HCT116 (cell line): ENCODE measurements at regions not wholly inside any gene's neighbourhood (a gene's known extent, or its start where the extent isn't known, plus 50 kb on each side); places are given as distances from the start of the nearest gene placed in this dataset.

Experiments
- ELF1 ChIP-seq: IDR thresholded peaks from 2 replicates; pipeline ENCODE4 v1.6.1; 2012; ENCODE audit warnings: low read depth, borderline replicate concordance
- EZH2 ChIP-seq: fragments of 200-600 bp; sonication (generic); IDR thresholded peaks from 2 replicates; pipeline ENCODE4 v1.6.1; 2017; ENCODE audit warnings: antibody characterized with exemption, mixed run types
- EZH2phosphoT487 ChIP-seq: fragments of 200-600 bp; IDR thresholded peaks from 2 replicates; pipeline ENCODE4 v1.6.1; 2018; ENCODE audit warnings: antibody characterized with exemption, borderline replicate concordance
- POLR2AphosphoS5 ChIP-seq: IDR thresholded peaks from 2 replicates; pipeline ENCODE4 v1.6.1; 2011; ENCODE audit warnings: mild to moderate bottlenecking, low read depth, low read length, moderate library complexity
- RAD21 ChIP-seq: IDR thresholded peaks from 2 replicates; pipeline ENCODE4 v1.6.1; 2012; ENCODE audit warnings: low read depth, mild to moderate bottlenecking
- TCF7L2 ChIP-seq: IDR thresholded peaks from 2 replicates; pipeline ENCODE4 v1.7.0; 2011; ENCODE audit warnings: borderline replicate concordance, inconsistent platforms; ENCODE audit not compliant: insufficient read depth, insufficient read length; ENCODE audit errors: extremely low read depth
- TF ChIP-seq, protein P1 (sequence below), 3 experiments: fragments of 200-600 bp in 1 of 3; sonication (generic) in 1 of 3; IDR thresholded peaks in 2 of 3; conservative IDR thresholded peaks in 1 of 3; 2 replicates each; pipeline ENCODE4 v1.5.1; 2012 to 2017; ENCODE audit warnings: low read depth in 2 of 3, low read length in 2 of 3, antibody characterized with exemption in 1 of 3, borderline replicate concordance in 1 of 3, control low read depth in 1 of 3, mild to moderate bottlenecking in 1 of 3, mixed read lengths in 1 of 3, mixed run types in 1 of 3, moderate library complexity in 1 of 3; ENCODE audit not compliant: insufficient read depth in 1 of 3
- TF ChIP-seq, protein P2 (sequence below): IDR thresholded peaks from 2 replicates; pipeline ENCODE4 v1.6.1; 2012
- TF ChIP-seq, protein P3 (sequence below): IDR thresholded peaks from 2 replicates; pipeline ENCODE4 v1.6.1; 2012

DNA sequence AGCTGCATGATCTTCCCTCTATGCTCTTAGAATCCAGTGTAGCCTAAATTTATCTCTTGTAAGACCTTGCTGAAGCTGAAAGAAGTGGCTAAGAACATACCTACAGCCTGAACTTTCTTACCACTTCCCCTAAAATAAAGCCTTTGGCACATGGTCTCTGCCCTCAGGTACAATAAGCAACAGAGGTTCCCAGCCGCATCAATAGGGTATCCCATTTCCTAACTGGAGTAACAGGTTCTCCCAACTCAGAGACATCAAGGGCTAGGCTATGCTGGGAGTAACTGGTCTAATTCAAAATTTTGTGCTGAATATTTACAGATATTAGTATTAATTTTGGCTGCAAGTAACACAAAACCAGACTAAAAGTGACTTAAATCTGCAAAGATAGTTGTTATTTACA, 335.8 kb upstream of the TRPC7 start:
- no peak for TF ChIP-seq EZH2phosphoT487
- TF ChIP-seq, protein P1, sequence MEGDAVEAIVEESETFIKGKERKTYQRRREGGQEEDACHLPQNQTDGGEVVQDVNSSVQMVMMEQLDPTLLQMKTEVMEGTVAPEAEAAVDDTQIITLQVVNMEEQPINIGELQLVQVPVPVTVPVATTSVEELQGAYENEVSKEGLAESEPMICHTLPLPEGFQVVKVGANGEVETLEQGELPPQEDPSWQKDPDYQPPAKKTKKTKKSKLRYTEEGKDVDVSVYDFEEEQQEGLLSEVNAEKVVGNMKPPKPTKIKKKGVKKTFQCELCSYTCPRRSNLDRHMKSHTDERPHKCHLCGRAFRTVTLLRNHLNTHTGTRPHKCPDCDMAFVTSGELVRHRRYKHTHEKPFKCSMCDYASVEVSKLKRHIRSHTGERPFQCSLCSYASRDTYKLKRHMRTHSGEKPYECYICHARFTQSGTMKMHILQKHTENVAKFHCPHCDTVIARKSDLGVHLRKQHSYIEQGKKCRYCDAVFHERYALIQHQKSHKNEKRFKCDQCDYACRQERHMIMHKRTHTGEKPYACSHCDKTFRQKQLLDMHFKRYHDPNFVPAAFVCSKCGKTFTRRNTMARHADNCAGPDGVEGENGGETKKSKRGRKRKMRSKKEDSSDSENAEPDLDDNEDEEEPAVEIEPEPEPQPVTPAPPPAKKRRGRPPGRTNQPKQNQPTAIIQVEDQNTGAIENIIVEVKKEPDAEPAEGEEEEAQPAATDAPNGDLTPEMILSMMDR (IDR thresholded peaks at IDR 0.05 in 2 of 3, conservative IDR thresholded peaks at IDR 0.05 in 1 of 3; ENCODE audit: borderline replicate concordance in 1 of 3, insufficient read depth in 1 of 3, low read depth in 2 of 3, low read length in 2 of 3) = no peak
- no peak for TF ChIP-seq EZH2
- no peak for TF ChIP-seq RAD21
- no peak for TF ChIP-seq TCF7L2
- TF ChIP-seq POLR2AphosphoS5 = no peak
- TF ChIP-seq, protein P2, sequence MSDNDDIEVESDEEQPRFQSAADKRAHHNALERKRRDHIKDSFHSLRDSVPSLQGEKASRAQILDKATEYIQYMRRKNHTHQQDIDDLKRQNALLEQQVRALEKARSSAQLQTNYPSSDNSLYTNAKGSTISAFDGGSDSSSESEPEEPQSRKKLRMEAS = no peak
- TF ChIP-seq, protein P3, sequence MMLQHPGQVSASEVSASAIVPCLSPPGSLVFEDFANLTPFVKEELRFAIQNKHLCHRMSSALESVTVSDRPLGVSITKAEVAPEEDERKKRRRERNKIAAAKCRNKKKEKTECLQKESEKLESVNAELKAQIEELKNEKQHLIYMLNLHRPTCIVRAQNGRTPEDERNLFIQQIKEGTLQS = no peak
- no peak for TF ChIP-seq ELF1
